K562 (cell line): ENCODE measurements at regions not wholly inside any gene's neighbourhood (a gene's known extent, or its start where the extent isn't known, plus 50 kb on each side); places are given as distances from the start of the nearest gene placed in this dataset.

Source experiments
- CC2D1A ChIP-seq: fragments of 450-650 bp; IDR thresholded peaks from 2 replicates; pipeline ENCODE4 v1.6.1; 2017; ENCODE audit warnings: mild to moderate bottlenecking
- CTCF ChIP-seq, 3 experiments: IDR thresholded peaks in 2 of 3; conservative IDR thresholded peaks in 1 of 3; 2 replicates each; pipeline ENCODE4 v1.5.1; 2011 to 2012; ENCODE audit warnings: low read length in 3 of 3, mild to moderate bottlenecking in 3 of 3, control low read depth in 2 of 3, improper control_type of control experiment in 1 of 3, inconsistent platforms in 1 of 3, low read depth in 1 of 3, mixed read lengths in 1 of 3, moderate library complexity in 1 of 3; ENCODE audit not compliant: insufficient read depth in 2 of 3
- DIDO1 ChIP-seq: fragments of 450-650 bp; IDR thresholded peaks from 2 replicates; pipeline ENCODE4 v1.6.1; 2016; ENCODE audit warnings: low read depth, missing biosample characterization, missing genetic modification characterization
- FOXP4 ChIP-seq: sonication (generic); formaldehyde crosslinking; IDR thresholded peaks from 2 replicates; pipeline ENCODE4 v1.8.0; 2022; ENCODE audit warnings: mild to moderate bottlenecking, missing genetic modification reagents, borderline replicate concordance
- MTA1 ChIP-seq: fragments of 450-650 bp; IDR thresholded peaks from 2 replicates; pipeline ENCODE4 v1.6.1; 2017; ENCODE audit warnings: borderline replicate concordance
- POLR2AphosphoS5 ChIP-seq: IDR thresholded peaks from 2 replicates; pipeline ENCODE4 v1.6.1; 2011; ENCODE audit warnings: mild to moderate bottlenecking, low read depth, low read length, moderate library complexity; ENCODE audit not compliant: control insufficient read depth, insufficient read depth
- RAD51 ChIP-seq: fragments of 450-650 bp; IDR thresholded peaks from 2 replicates; pipeline ENCODE4 v1.7.1; 2016; ENCODE audit warnings: low read depth, mild to moderate bottlenecking, borderline replicate concordance
- RFX5 ChIP-seq: IDR thresholded peaks from 2 replicates; pipeline ENCODE4 v1.6.1; 2011; ENCODE audit warnings: low read depth, mild to moderate bottlenecking, improper control_type of control experiment, low read length
- TGIF2 ChIP-seq: sonication (generic); formaldehyde crosslinking; IDR thresholded peaks from 2 replicates; pipeline ENCODE4 v1.8.1; 2022; ENCODE audit warnings: mild to moderate bottlenecking, missing genetic modification reagents, moderate library complexity

- TF ChIP-seq DIDO1 (tag) (no peak), MTA1 (no peak), TGIF2 (CRISPR knock-in tag) (no peak), CTCF (IDR thresholded peaks at IDR 0.05 in 2 of 3, conservative IDR thresholded peaks at IDR 0.05 in 1 of 3; ENCODE audit: insufficient read depth in 2 of 3, low read depth in 1 of 3, low read length in 3 of 3) (no peak), RFX5 (no peak), POLR2AphosphoS5 (no peak), FOXP4 (CRISPR knock-in tag) (no peak), CC2D1A (no peak), RAD51 (no peak)
Measured at GRCh38 chr18:41416044-41416443, 539.0 kb upstream of the PIK3C3 start.
